ENCODE measurements at regions not wholly inside any gene's neighbourhood (a gene's known extent, or its start where the extent isn't known, plus 50 kb on each side); places are given as distances from the start of the nearest gene placed in this dataset.

GRCh38 chr14:89491711-89492381 lies 74.8 kb upstream of the FOXN3 start:
- no peaks in the 10 kb centered on the region for H3K79me2 ChIP-seq (ENCODE audit: control insufficient read depth, low read length)
- no peak for TF ChIP-seq CTCF (IDR thresholded peaks at IDR 0.05; ENCODE audit: low read depth, low read length, poor library complexity, severe bottlenecking)

GRCh38 chr14:89490466-89490865 lies 73.4 kb upstream of the FOXN3 start:
- Histone ChIP-seq H3K4me2 (ENCODE audit: low read length) (no peak overlapping the region), H3F3A (ENCODE audit: control insufficient read depth, insufficient read depth) (no peaks in the 10 kb centered on the region), H3K4me1 (ENCODE audit: control insufficient read depth, low read length) (peaks cover 32% of the 10 kb centered on the region), H3K27ac (ENCODE audit: low read depth, low read length) (no peak overlapping the region), H4K20me1 (ENCODE audit: control insufficient read depth, insufficient read depth, low read depth, low read length) (no peaks in the 10 kb centered on the region), H3K27me3 (ENCODE audit: control insufficient read depth, low read length) (no peaks in the 10 kb centered on the region), H3K79me2 (ENCODE audit: control insufficient read depth, low read length) (no peaks in the 10 kb centered on the region), H3K36me3 (ENCODE audit: control insufficient read depth, low read length) (no peaks in the 10 kb centered on the region), H3K9me2 (replicated peaks; ENCODE audit: control insufficient read depth, low read length) (no peaks in the 10 kb centered on the region), H3K4me3 (ENCODE audit: low read length) (no peak overlapping the region), H3K9me3 (ENCODE audit: control insufficient read depth, insufficient read depth, low read length) (no peaks in the 10 kb centered on the region)
- no peak for TF ChIP-seq CTCF (IDR thresholded peaks at IDR 0.05; ENCODE audit: low read depth, low read length, poor library complexity, severe bottlenecking)
- no peak for TF ChIP-seq EZH2phosphoT487 (IDR thresholded peaks at IDR 0.05; ENCODE audit: borderline replicate concordance, low read length)

More at GRCh38 chr14:89491711-89492381, 74.8 kb upstream of the FOXN3 start:
- H3F3A ChIP-seq (ENCODE audit: control insufficient read depth, insufficient read depth): no peaks in the 10 kb centered on the region
- H3K4me3 ChIP-seq (ENCODE audit: low read length): no peak overlapping the region
- H3K36me3 ChIP-seq (ENCODE audit: control insufficient read depth, low read length): no peaks in the 10 kb centered on the region
- no peaks in the 10 kb centered on the region for H3K9me3 ChIP-seq (ENCODE audit: control insufficient read depth, insufficient read depth, low read length)
- no peaks in the 10 kb centered on the region for H3K27me3 ChIP-seq (ENCODE audit: control insufficient read depth, low read length)
- no peaks in the 10 kb centered on the region for H3K9me2 ChIP-seq (replicated peaks; ENCODE audit: control insufficient read depth, low read length)
- H3K4me1 ChIP-seq (ENCODE audit: control insufficient read depth, low read length): peaks cover 34% of the 10 kb centered on the region
- no peaks in the 10 kb centered on the region for H4K20me1 ChIP-seq (ENCODE audit: control insufficient read depth, insufficient read depth, low read depth, low read length)
- H3K4me2 ChIP-seq (ENCODE audit: low read length): no peak overlapping the region
- no peak overlapping the region for H3K27ac ChIP-seq (ENCODE audit: low read depth, low read length)

GRCh38 chr14:89489761-89490437 lies 72.9 kb upstream of the FOXN3 start:
- H3K9me2 ChIP-seq (replicated peaks; ENCODE audit: control insufficient read depth, low read length): no peaks in the 10 kb centered on the region
- no peaks in the 10 kb centered on the region for H3K9me3 ChIP-seq (ENCODE audit: control insufficient read depth, insufficient read depth, low read length)
- no peak for TF ChIP-seq CTCF (IDR thresholded peaks at IDR 0.05; ENCODE audit: low read depth, low read length, poor library complexity, severe bottlenecking)
- TF ChIP-seq EZH2phosphoT487 (IDR thresholded peaks at IDR 0.05; ENCODE audit: borderline replicate concordance, low read length): no peak
- H3K4me2 ChIP-seq (ENCODE audit: low read length): no peak overlapping the region
- H3K4me3 ChIP-seq (ENCODE audit: low read length): no peak overlapping the region
- H4K20me1 ChIP-seq (ENCODE audit: control insufficient read depth, insufficient read depth, low read depth, low read length): no peaks in the 10 kb centered on the region
- H3K79me2 ChIP-seq (ENCODE audit: control insufficient read depth, low read length): no peaks in the 10 kb centered on the region
- no peaks in the 10 kb centered on the region for H3K27me3 ChIP-seq (ENCODE audit: control insufficient read depth, low read length)
- no peak overlapping the region for H3K27ac ChIP-seq (ENCODE audit: low read depth, low read length)
- H3K36me3 ChIP-seq (ENCODE audit: control insufficient read depth, low read length): no peaks in the 10 kb centered on the region
- no peaks in the 10 kb centered on the region for H3F3A ChIP-seq (ENCODE audit: control insufficient read depth, insufficient read depth)
- H3K4me1 ChIP-seq (ENCODE audit: control insufficient read depth, low read length): peaks cover 26% of the 10 kb centered on the region

Measured in DOHH2 (cell line).